GM10248 (cell line): ENCODE measurements at regions not wholly inside any gene's neighbourhood (a gene's known extent, or its start where the extent isn't known, plus 50 kb on each side); places are given as distances from the start of the nearest gene placed in this dataset.

Experiments used
- CTCF ChIA-PET: fragments of 300-600 bp; sonication (Branson Sonifier 250); formaldehyde crosslinking; extraction: SDS; loops from one replicate; lab custom pipeline; 2021; ENCODE audit warnings: antibody characterized with exemption; lab: Yijun Ruan, JAX
- POLR2A ChIA-PET: fragments of 350-650 bp; sonication (Branson Sonifier 250); formaldehyde crosslinking; extraction: SDS; loops from one replicate; lab custom pipeline; 2020; ENCODE audit warnings: antibody characterized with exemption; lab: Yijun Ruan, JAX
- DNase-seq: peaks from one replicate; pipeline ENCODE4 v3.0.0; 2012; ENCODE audit errors: extremely low spot score
- CTCF ChIP-seq: IDR thresholded peaks from 2 replicates; pipeline ENCODE4 v1.5.1; 2012; ENCODE audit warnings: mild to moderate bottlenecking, low read depth; ENCODE audit errors: extremely low read depth, missing control alignments, control extremely low read depth

- CTCF ChIA-PET, result interaction anchor here (0.9 to 1.2 kb wide), 2 partner anchors 10 to 15 kb away, joined by 3 to 4 read pairs; no protein-coding TSS in a partner anchor
- POLR2A ChIA-PET, result no interaction called here
- no peak for DNase-seq
- TF ChIP-seq CTCF, result no peak
Measured at GRCh38 chr5:57025961-57026360, 74.0 kb upstream of the MIER3 start.

GRCh38 chr5:57028161-57028560, 76.2 kb upstream of the MIER3 start:
- CTCF ChIA-PET, result no interaction called here
- POLR2A ChIA-PET, result no interaction called here
- no peak for DNase-seq
- no peak for TF ChIP-seq CTCF

GRCh38 chr5:57032151-57032551, 80.2 kb upstream of the MIER3 start:
- POLR2A ChIA-PET, result no interaction called here
- no peak for TF ChIP-seq CTCF
- CTCF ChIA-PET, result interaction anchor here (1.0 kb wide), 1 partner anchor 8 kb away, joined by 3 read pairs; no protein-coding TSS in a partner anchor
- no peak for DNase-seq

- no peak for TF ChIP-seq CTCF
- ChIA-PET POLR2A (no interaction called here), CTCF (no interaction called here)
- DNase-seq, result no peak
Measured at GRCh38 chr5:57033103-57033502, 81.2 kb upstream of the MIER3 start.

GRCh38 chr5:57033503-57033902, 81.6 kb upstream of the MIER3 start:
- ChIA-PET CTCF (no interaction called here), POLR2A (no interaction called here)
- no peak for DNase-seq
- TF ChIP-seq CTCF, result no peak

- ChIA-PET CTCF (interaction anchor here (1.2 kb wide), 1 partner anchor 15 kb away, joined by 3 read pairs; no protein-coding TSS in a partner anchor), POLR2A (no interaction called here)
- no peak for TF ChIP-seq CTCF
- DNase-seq, result no peak
Measured at GRCh38 chr5:57034201-57034916, 82.4 kb upstream of the MIER3 start.
